CD4-positive, alpha-beta T cell (primary cell): ENCODE measurements at regions not wholly inside any gene's neighbourhood (a gene's known extent, or its start where the extent isn't known, plus 50 kb on each side); places are given as distances from the start of the nearest gene placed in this dataset.

Experiments
- ATAC-seq: fragments of 200-7000 bp; cut with Tn5 transposase; one replicate; pipeline ENCODE4 v1.10.0; 2022; ENCODE audit warnings: mild to moderate bottlenecking; ENCODE audit not compliant: poor library complexity
- CTCF ChIA-PET: fragments of 350-600 bp; sonication (Branson Sonifier 250); formaldehyde crosslinking; loops from one replicate; lab custom pipeline; 2021; ENCODE audit warnings: antibody characterized with exemption, inconsistent platforms; lab: Charles Lee
- POLR2A ChIA-PET: fragments of 350-600 bp; sonication (Branson Sonifier 250); formaldehyde crosslinking; loops from one replicate; lab custom pipeline; 2021; ENCODE audit warnings: antibody characterized with exemption, inconsistent platforms; lab: Charles Lee
- DNase-seq, 14 experiments: peaks; one replicate each; pipeline ENCODE4 v3.0.0-alpha.2; 2013 to 2020; ENCODE audit warnings: mixed read lengths in 2 of 14
- H3K27ac ChIP-seq, 2 donors: one replicate each; pipeline versions ENCODE4 v1.5.1 to v1.7.0; 2013; ENCODE audit warnings: low read length in 2 of 2, low read depth in 1 of 2, mild to moderate bottlenecking in 1 of 2
- H3K27me3 ChIP-seq, 2 experiments: 1 replicate in 1 of 2; 2 replicates in 1 of 2; pipeline versions ENCODE4 v1.6.1 to v1.7.0; 2013; ENCODE audit warnings: low read length in 2 of 2, control low read depth in 1 of 2, mild to moderate bottlenecking in 1 of 2, moderate library complexity in 1 of 2; ENCODE audit not compliant: insufficient read depth in 2 of 2, control insufficient read depth in 1 of 2
- H3K36me3 ChIP-seq: one replicate; pipeline ENCODE4 v1.6.1; 2013; ENCODE audit warnings: low read length, control low read depth; ENCODE audit not compliant: insufficient read depth
- H3K4me1 ChIP-seq: one replicate; pipeline ENCODE4 v1.6.1; 2013; ENCODE audit warnings: low read length, control low read depth; ENCODE audit not compliant: insufficient read depth
- H3K4me3 ChIP-seq: one replicate; pipeline ENCODE4 v1.5.1; 2013; ENCODE audit warnings: mild to moderate bottlenecking, low read length, moderate library complexity
- H3K9me3 ChIP-seq, 2 experiments: 1 replicate in 1 of 2; 2 replicates in 1 of 2; pipeline versions ENCODE4 v1.6.1 to v1.7.0; 2013; ENCODE audit warnings: low read length in 2 of 2, mild to moderate bottlenecking in 2 of 2, control low read depth in 1 of 2, moderate library complexity in 1 of 2; ENCODE audit not compliant: control insufficient read depth in 1 of 2, insufficient read depth in 1 of 2
- H3K27ac Mint-ChIP-seq: one replicate; pipeline ENCODE4 v1.8.0; 2020; ENCODE audit warnings: mixed read lengths
- H3K27me3 Mint-ChIP-seq: one replicate; pipeline ENCODE4 v1.8.0; 2021; ENCODE audit warnings: mixed read lengths
- H3K36me3 Mint-ChIP-seq: one replicate; pipeline ENCODE4 v1.8.0; 2021; ENCODE audit warnings: low read depth, mixed read lengths
- H3K4me1 Mint-ChIP-seq: one replicate; pipeline ENCODE4 v1.8.0; 2021; ENCODE audit warnings: low read depth, mixed read lengths
- H3K4me3 Mint-ChIP-seq: one replicate; pipeline ENCODE4 v1.8.0; 2020; ENCODE audit warnings: mild to moderate bottlenecking, mixed read lengths
- H3K9me3 Mint-ChIP-seq: one replicate; pipeline ENCODE4 v1.8.0; 2020; ENCODE audit warnings: mixed read lengths
- CTCF ChIP-seq: fragments of 200-600 bp; IDR thresholded peaks from one replicate; pipeline ENCODE4 v1.8.0; 2022; ENCODE audit warnings: antibody characterized with exemption, mild to moderate bottlenecking
- intact Hi-C, 2 experiments: fragments of 100-400 bp; cut with DNase I in 1 of 2; cut with micrococcal nuclease in 1 of 2; formaldehyde crosslinking; loops; one replicate each; pipeline versions ENCODE4 v1.15.1 to v1.9.0; 2023 to 2025; cut with DNase I, micrococcal nuclease

- Mint-ChIP-seq H3K4me3 (no peak overlapping the region), H3K9me3 (no peaks in the 10 kb centered on the region), H3K27ac (no peak overlapping the region), H3K27me3 (no peaks in the 10 kb centered on the region), H3K4me1 (peaks cover 9% of the 10 kb centered on the region), H3K36me3 (no peaks in the 10 kb centered on the region)
- intact Hi-C loops = no loop called here
- ATAC-seq = no peak
- no peaks in the 10 kb centered on the region for H3K27me3 ChIP-seq
- DNase-seq = no peak
- no peak overlapping the region for H3K4me3 ChIP-seq
- no peaks in the 10 kb centered on the region for H3K4me1 ChIP-seq
- CTCF ChIA-PET = no interaction called here
- POLR2A ChIA-PET = no interaction called here
- peaks cover 0 to 3% of the 10 kb centered on the region in 2 experiments for H3K9me3 ChIP-seq
- no peaks in the 10 kb centered on the region for H3K36me3 ChIP-seq
- no peak for TF ChIP-seq CTCF
- no peak overlapping the region for H3K27ac ChIP-seq
These were observed 297.8 kb upstream of the SLC39A10 start for GRCh38 chr2:195359043-195359735.

- Histone ChIP-seq H3K4me1 (no peaks in the 10 kb centered on the region), H3K36me3 (no peaks in the 10 kb centered on the region), H3K27me3 (no peaks in the 10 kb centered on the region), H3K4me3 (no peak overlapping the region), H3K9me3 (peaks cover 0 to 3% of the 10 kb centered on the region in 2 experiments), H3K27ac (no peak overlapping the region)
- intact Hi-C loops = no loop called here
- Mint-ChIP-seq H3K4me3 (no peak overlapping the region), H3K9me3 (no peaks in the 10 kb centered on the region), H3K36me3 (no peaks in the 10 kb centered on the region), H3K27ac (no peak overlapping the region), H3K27me3 (no peaks in the 10 kb centered on the region), H3K4me1 (peaks cover 9% of the 10 kb centered on the region)
- ChIA-PET POLR2A (no interaction called here), CTCF (interaction anchor here (1.5 kb wide), 1 partner anchor 36 kb away, joined by 3 read pairs; no protein-coding TSS in a partner anchor)
- ATAC-seq = no peak
- DNase-seq = no peak
- no peak for TF ChIP-seq CTCF
These were observed 300.0 kb upstream of the SLC39A10 start for GRCh38 chr2:195356920-195357440.

- ChIA-PET CTCF (interaction anchor here (1.0 kb wide), 1 partner anchor 21 kb away, joined by 3 read pairs; no protein-coding TSS in a partner anchor), POLR2A (interaction anchor here (1.0 kb wide), 1 partner anchor 305 kb away, joined by 3 read pairs; no protein-coding TSS in a partner anchor)
- no peaks in the 10 kb centered on the region for H3K9me3 Mint-ChIP-seq
- H3K4me3 Mint-ChIP-seq = no peak overlapping the region
- peaks cover 9% of the 10 kb centered on the region for H3K4me1 Mint-ChIP-seq
- H3K36me3 ChIP-seq = no peaks in the 10 kb centered on the region
- no peak for TF ChIP-seq CTCF
- peaks cover 0 to 3% of the 10 kb centered on the region in 2 experiments for H3K9me3 ChIP-seq
- intact Hi-C loops = no loop called here
- H3K27me3 Mint-ChIP-seq = no peaks in the 10 kb centered on the region
- no peak overlapping the region for H3K4me3 ChIP-seq
- no peaks in the 10 kb centered on the region for H3K4me1 ChIP-seq
- H3K36me3 Mint-ChIP-seq = no peaks in the 10 kb centered on the region
- no peak overlapping the region for H3K27ac ChIP-seq
- ATAC-seq (no peak), DNase-seq (no peak)
- H3K27ac Mint-ChIP-seq = no peak overlapping the region
- no peaks in the 10 kb centered on the region for H3K27me3 ChIP-seq
These were observed 301.0 kb upstream of the SLC39A10 start for GRCh38 chr2:195356026-195356425.
